GM21515 (cell line): ENCODE measurements at regions not wholly inside any gene's neighbourhood (a gene's known extent, or its start where the extent isn't known, plus 50 kb on each side); places are given as distances from the start of the nearest gene placed in this dataset.

ENCODE experiments used
- ATAC-seq: cut with Tn5 transposase; IDR thresholded peaks from one replicate; pipeline ENCODE4 v1.9.1; 2021; ENCODE audit not compliant: unreplicated experiment

GRCh38 chr6:17047889-17048288 lies 54.0 kb upstream of the STMND1 start:
- no peak for ATAC-seq

DNA sequence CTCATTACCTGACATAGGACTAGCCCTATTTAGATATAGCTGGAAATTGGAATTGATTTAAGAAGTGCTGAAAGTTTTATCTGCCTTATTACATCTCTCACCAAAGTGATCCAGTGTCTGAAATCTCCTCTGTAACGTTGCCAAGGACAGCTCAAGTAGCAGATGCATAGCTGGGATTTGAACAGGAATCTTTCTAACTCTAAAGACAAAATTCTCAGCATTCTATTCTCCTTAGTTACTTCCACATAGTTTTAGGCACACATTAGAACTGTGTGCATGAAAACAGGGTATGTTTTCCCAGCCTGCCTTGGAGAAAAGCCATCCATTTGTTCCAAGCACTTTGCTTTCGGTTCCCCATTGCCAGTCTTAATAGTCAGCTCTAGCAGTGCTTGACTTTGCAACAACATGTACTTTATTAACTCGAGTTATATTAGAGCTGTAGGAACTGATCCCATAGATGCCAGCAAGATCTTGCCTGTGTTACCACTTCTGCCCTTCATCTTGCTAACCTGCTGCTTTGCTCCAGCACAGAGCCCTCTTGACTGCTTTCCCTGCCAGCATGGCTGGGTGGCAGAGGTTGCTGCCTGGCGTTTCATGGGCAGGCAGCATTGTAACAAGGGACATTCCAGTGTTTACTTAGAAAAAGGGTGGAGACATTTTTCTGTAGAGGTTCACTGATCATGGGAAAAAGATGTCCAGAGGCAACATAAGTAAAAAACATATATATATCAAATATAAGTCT lies 56.1 kb upstream of the STMND1 start:
- no peak for ATAC-seq

- ATAC-seq, result no peak
Observed at GRCh38 chr6:17043148-17043522, 58.7 kb upstream of the STMND1 start.

DNA sequence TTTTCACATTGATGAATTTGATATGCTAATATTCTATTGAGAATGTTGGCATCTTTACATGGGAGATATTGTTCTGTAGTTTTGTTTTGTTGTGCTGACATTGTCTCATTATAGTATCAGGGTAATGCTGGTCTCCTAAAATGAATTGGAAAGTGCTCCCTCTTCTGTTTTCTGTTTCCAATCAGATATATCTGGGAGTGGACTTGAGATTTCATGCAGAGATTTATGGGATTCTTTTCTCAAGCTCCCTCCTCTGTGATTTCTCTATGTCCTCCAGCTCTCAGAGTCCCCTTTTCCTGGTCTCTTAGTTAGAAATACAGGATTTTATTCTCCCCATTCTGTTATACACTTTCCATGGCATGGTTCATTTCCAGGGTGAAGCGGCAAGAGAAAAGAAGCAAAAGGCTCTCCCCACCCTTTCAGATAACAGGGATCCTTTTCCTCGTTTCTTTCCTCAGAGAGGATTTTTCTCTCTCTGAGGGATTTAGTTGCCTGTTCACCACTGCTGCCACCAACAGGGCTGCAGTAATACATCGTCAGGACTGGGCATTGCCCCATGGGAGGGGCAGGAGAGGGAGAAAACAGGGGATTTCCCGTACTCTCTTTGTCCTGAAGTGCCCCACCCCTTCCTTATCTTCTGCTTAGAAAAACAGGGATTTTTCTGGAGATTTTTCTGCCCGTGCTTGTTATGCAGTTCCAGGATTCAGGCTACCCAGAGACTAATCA lies 59.3 kb upstream of the STMND1 start:
- ATAC-seq, result no peak

DNA sequence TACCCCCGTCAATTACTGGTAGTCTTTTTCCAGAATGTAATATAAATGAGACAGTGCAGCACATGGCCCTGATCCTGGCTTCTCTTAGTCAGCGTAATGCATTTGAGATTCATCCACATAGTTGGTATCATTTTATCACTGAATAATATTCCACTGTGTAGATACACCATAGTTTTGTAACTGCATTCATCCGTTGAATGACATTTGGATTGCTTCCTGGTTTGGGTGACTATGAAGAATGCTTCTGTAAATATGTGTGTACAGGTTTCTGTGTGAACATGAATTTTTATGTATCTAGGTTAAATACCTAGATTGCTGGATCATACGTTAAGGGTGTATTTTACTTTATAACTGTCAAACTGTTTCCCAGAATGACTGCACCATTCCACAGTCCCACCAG lies 62.6 kb upstream of the STMND1 start:
- no peak for ATAC-seq

DNA sequence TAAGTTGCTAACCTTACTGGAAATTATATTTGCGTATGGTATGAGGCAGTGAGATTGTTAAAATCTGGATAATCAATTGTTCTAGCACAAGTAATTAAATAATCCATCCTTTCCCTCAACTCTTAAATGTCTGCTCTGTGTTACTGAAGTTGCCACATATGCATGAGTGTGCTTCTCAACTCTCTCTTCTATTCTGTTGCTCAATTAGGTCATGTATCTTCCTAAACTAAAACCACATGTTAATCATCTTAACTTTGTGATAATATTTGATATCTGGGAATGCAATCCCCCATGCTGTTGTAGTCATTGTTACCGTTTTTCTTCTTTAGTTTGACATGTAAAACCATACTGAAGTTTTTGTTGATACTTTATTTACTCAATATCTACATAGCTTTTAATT lies 63.5 kb upstream of the STMND1 start:
- ATAC-seq, result no peak

DNA sequence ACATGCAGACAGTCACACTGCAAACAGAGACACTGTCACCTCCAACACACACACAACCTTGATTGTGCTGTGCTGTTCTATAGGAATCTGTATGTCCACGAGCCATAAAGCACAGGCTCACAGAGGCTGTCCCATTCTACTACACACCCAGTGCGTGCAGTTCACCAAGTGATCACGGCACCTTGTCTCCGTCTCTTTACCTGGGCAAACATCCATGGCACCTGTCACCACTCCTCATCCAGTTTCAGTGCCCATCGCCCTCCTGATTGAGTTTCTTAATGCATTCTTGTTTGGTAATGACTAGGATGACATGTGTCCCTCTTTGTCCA lies 65.8 kb upstream of the STMND1 start:
- ATAC-seq, result no peak

DNA sequence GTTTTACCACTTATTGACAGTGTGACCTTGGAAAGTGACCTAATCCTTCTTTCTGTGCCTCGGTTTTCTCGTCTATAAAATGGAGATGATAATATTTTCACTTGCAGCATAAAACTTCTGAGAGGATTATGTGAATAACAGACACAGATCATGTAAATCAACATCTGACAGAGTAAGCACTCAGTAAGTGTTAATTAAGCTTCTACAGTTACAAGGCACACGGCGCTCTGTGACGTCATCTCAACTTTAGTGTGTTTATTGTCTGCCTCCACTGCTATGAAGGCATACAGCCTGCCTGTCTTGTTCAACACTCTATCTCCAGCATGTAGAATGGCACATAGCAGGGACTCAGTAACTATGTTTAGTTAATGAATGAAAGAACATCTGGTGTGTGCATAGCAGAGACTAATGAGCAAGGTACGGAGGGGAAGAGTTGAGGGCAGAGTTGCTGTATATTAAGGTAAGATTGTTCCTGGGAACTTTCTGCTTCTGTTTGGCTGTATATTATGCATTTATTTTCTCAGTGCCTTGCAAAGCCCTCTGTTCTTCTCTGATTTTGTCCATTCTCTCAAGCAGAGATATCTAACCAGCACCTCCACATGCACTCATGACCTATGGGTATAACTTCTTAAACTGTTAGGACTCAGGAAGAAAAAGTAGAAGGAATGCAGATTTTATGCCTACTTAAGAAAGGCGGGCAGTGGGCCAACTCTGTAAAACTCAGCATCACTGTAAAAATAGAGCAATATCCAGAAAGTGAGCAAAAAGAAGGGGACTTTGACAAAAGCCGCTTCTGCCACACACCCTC lies 66.4 kb upstream of the STMND1 start:
- ATAC-seq, result no peak

DNA sequence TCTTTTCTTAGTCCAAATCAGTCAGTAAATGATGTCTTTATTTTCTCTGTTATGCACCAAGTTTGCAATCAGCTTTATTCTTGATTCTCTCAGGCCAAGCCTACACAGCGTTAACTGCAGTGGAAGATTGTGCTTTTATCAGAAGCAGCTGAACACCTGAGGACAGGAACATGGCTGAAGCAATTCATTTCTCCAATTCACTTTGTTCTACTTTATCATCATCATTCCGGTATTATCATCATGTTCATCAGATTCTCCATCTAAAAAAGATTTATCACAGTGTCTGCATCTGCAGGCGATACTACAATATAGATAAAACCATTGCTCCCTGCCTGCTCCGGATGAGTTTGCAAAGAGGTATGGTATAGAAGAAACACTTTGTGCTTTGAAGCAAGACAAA lies 68.1 kb upstream of the STMND1 start:
- ATAC-seq, result no peak

DNA sequence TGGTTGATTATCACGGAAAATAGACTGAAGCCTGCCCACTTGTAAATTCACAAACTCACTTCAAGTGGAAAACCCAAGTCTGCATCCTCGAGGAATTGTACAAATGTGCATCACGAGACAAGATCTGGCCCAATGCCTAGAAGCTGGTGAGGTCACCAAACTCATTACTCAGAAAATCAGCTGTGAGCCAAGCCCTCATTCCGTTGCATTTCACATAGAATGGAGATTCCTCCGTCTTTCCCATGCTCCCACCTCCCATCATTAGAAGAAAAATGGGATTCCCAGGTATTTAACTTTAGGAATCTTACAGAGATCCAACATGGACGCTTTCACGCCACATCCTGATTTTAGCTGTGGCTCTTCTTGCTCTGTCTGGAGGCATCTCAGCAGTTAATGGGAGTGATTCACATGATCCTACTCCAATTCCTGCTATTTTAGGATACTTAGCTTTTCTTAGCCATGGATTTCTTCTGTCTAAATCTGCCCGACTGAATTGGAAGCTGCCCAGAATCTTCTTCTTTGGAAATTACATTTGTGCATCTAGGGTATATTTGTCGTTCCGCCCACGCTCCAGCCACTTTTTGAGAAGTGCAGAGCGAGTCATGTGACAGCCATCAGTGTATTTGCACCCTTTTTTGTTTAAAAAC lies 68.7 kb upstream of the STMND1 start:
- no peak for ATAC-seq

DNA sequence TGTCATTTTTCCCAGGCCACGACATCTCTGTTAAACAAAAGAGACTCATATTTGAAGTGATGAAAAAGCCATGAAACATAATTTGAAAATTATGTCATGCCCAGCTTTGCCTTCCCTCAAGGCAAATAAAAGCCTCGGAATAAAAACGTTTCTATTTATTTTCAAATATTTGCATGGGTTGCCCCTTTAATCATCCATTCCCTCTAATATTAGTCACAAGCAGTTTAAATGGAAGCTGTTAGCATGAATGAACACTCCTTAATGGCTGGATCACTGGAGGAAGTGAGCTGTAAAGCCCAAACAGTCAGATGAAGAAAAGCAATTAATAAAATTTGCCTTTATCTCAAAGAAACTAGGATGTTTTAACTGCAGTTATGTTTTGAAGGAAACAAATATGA lies 69.3 kb upstream of the STMND1 start:
- ATAC-seq, result no peak

DNA sequence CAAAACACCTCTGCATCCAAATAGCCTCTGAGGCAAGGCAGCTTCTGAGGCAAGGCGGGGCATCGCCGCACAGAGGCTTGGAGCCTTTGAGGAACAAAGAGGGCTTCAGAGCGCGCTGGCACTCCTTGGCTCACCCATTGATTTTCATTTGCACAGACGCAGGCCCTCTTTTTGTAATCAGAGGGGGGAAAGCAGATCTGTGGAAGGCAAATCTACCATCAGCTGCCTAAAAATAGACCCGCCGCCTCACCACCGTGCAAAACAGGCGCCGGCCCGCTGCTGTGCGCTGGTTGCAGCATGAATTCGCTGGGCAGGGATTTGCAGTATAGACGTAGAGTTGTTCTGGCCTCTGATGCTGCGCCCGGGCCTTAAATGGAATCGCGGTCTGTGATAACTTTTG lies 69.9 kb upstream of the STMND1 start:
- no peak for ATAC-seq

- ATAC-seq, result no peak
Observed at GRCh38 chr6:17027441-17027840, 74.4 kb upstream of the STMND1 start.

- ATAC-seq, result peak; percentile 62
Observed at GRCh38 chr6:17022604-17023003, 79.2 kb upstream of the STMND1 start.

DNA sequence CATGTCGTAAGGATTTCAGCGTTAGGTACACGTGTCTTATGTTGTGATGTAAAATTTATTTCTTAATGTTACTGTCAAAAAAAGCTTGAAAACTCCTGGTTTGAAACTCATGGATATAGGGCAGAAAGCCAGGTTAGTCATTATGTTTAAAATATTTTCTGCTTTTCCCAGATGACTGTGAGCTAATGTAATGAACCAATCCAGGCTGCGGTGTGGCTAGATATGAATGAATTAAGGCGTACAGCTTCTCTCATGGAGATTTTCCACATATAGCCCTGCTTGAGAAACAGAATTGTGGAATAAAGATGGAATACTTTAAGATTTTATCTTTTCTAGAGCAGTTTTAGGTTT lies 80.3 kb upstream of the STMND1 start:
- ATAC-seq, result no peak

- no peak for ATAC-seq
Observed at GRCh38 chr6:17020889-17021538, 80.8 kb upstream of the STMND1 start.

- no peak for ATAC-seq
Observed at GRCh38 chr6:17018425-17018824, 83.4 kb upstream of the STMND1 start.

DNA sequence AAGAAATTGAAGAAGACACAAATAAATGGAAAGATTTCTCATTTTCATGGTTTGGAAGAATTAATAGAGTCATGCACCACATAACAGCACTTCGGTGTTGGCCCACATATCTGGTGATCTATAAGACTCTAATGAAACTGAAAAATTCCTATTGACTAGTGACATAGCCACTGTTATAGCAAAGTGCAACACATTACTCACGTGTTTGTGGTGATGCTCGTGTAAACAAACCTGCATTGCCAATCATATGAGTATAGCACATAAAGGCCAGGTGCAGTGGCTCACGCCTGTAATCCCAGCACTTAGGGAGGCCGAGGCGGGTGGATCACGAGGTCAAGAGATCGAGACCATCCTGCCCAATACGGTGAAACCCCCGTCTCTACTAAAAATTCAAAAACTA lies 84.4 kb upstream of the STMND1 start:
- no peak for ATAC-seq

DNA sequence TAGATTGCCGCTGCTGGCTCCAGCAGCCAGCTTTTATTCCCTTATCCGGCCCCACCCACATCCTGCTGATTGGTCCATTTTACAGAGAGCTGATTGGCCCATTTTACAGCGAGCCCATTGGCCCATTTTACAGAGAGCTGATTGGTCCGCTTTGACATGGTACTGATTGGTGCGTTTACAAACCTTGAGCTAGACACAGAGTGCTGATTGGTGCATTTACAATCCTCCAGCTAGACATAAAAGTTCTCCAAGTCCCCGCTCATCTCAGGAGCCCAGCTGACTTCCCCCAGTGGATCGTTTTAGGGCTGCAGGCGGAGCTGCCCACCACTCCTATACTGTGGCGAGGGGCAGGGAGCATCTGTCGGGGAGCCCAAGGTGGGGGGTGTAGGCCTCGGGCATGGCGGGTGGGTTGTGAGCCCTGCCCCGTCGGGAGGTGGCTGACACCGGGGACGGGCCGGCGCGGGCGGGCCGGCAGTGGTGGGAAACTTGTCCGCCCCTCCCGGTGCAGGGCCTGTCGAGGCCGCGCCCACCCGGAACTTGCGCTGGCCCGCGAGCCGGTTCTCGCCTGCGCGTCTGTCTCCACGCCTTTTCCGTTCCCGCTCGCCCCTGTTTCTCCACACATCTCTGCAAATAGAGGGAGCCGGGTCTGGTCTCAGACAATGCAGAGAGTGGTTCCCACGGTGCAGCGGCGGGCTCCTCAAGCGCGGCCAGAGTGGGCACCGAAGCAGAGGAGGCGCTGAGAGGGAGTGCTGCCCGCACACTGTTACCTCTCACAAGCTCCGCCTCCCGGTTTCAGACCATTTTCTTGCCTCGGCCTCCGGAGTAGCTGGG lies 86.1 kb upstream of the STMND1 start:
- no peak for ATAC-seq

DNA sequence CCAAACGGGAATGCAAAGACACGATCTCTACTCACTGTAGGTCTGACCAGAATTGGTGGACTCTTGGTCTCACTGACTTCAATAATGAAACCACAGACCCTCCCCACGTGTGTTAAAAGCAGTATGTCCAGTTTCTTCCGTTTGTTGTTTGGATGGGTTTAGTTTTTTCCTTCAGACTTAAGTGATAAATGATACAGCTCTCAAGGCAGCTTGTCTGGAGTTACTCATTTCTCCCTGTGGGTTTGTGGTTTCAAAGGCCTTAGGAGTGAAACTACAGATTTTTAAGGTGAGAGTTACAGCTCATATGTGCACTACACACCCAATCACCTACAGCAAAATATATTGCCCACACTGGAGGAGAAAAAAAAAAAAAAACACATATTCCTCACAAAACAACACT lies 86.7 kb upstream of the STMND1 start:
- peak; percentile 81 for ATAC-seq
